Lower leg skin (tissue), 3 donors: ENCODE measurements at regions not wholly inside any gene's neighbourhood (a gene's known extent, or its start where the extent isn't known, plus 50 kb on each side); places are given as distances from the start of the nearest gene placed in this dataset.

ENCODE experiments used
- POLR2A ChIP-seq, 2 donors: fragments of 450-650 bp; IDR thresholded peaks; one replicate each; pipeline ENCODE4 v1.6.1; 2016 to 2017; ENCODE audit warnings: antibody characterized with exemption in 2 of 2, mild to moderate bottlenecking in 1 of 2, moderate library complexity in 1 of 2
- TF ChIP-seq, protein P1 (sequence below), 3 donors: fragments of 450-650 bp; IDR thresholded peaks; one replicate each; pipeline ENCODE4 v1.5.1; 2016; ENCODE audit warnings: antibody characterized with exemption in 3 of 3, mild to moderate bottlenecking in 3 of 3, moderate library complexity in 2 of 3

- TF ChIP-seq, protein P1, sequence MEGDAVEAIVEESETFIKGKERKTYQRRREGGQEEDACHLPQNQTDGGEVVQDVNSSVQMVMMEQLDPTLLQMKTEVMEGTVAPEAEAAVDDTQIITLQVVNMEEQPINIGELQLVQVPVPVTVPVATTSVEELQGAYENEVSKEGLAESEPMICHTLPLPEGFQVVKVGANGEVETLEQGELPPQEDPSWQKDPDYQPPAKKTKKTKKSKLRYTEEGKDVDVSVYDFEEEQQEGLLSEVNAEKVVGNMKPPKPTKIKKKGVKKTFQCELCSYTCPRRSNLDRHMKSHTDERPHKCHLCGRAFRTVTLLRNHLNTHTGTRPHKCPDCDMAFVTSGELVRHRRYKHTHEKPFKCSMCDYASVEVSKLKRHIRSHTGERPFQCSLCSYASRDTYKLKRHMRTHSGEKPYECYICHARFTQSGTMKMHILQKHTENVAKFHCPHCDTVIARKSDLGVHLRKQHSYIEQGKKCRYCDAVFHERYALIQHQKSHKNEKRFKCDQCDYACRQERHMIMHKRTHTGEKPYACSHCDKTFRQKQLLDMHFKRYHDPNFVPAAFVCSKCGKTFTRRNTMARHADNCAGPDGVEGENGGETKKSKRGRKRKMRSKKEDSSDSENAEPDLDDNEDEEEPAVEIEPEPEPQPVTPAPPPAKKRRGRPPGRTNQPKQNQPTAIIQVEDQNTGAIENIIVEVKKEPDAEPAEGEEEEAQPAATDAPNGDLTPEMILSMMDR (IDR thresholded peaks at IDR 0.05), result no peak
- TF ChIP-seq POLR2A (IDR thresholded peaks at IDR 0.05), result no peak
Measured at GRCh38 chr1:221411283-221411682, 330.6 kb downstream of the DUSP10 start.
